Trophoblast cell (in vitro differentiated cells and primary cell): ENCODE measurements at regions not wholly inside any gene's neighbourhood (a gene's known extent, or its start where the extent isn't known, plus 50 kb on each side); places are given as distances from the start of the nearest gene placed in this dataset.

Experiments used
- DNase-seq, 2 donors: peaks; one replicate each; pipeline ENCODE4 v3.0.0-alpha.2; 2016
- H2AFZ ChIP-seq: 2 replicates; pipeline ENCODE4 v1.6.1; 2013; ENCODE audit warnings: low read length, moderate library complexity, mild to moderate bottlenecking; ENCODE audit not compliant: insufficient read depth, poor library complexity
- H2AK5ac ChIP-seq: 2 replicates; pipeline ENCODE4 v1.6.1; 2013; ENCODE audit warnings: mild to moderate bottlenecking, low read length
- H2BK120ac ChIP-seq: 2 replicates; pipeline ENCODE4 v1.6.1; 2013; ENCODE audit warnings: low read length, mild to moderate bottlenecking, moderate library complexity; ENCODE audit not compliant: insufficient read depth, poor library complexity
- H2BK12ac ChIP-seq: 2 replicates; pipeline ENCODE4 v1.6.1; 2013; ENCODE audit warnings: mild to moderate bottlenecking, low read length, moderate library complexity
- H2BK5ac ChIP-seq: 2 replicates; pipeline ENCODE4 v1.6.1; 2013; ENCODE audit warnings: low read length, low read depth, moderate library complexity, mild to moderate bottlenecking; ENCODE audit not compliant: poor library complexity
- H3K14ac ChIP-seq: 2 replicates; pipeline ENCODE4 v1.6.1; 2013; ENCODE audit warnings: mild to moderate bottlenecking, low read length
- H3K18ac ChIP-seq: 2 replicates; pipeline ENCODE4 v1.6.1; 2013; ENCODE audit warnings: mild to moderate bottlenecking, low read length
- H3K23ac ChIP-seq: 2 replicates; pipeline ENCODE4 v1.6.1; 2013; ENCODE audit warnings: low read length
- H3K27ac ChIP-seq: 2 replicates; pipeline ENCODE4 v1.5.1; 2013; ENCODE audit warnings: low read depth, mild to moderate bottlenecking, inconsistent platforms, low read length, moderate library complexity
- H3K27me3 ChIP-seq: 2 replicates; pipeline ENCODE4 v1.6.1; 2013; ENCODE audit warnings: inconsistent platforms, mild to moderate bottlenecking, low read length, moderate library complexity; ENCODE audit not compliant: insufficient read depth
- H3K36me3 ChIP-seq, 2 experiments: 1 replicate in 1 of 2; 2 replicates in 1 of 2; pipeline ENCODE4 v1.6.1; 2013; ENCODE audit warnings: low read length in 2 of 2, mild to moderate bottlenecking in 2 of 2, moderate library complexity in 1 of 2; ENCODE audit not compliant: insufficient read depth in 2 of 2, control insufficient read depth in 1 of 2
- H3K4ac ChIP-seq: 2 replicates; pipeline ENCODE4 v1.6.1; 2013; ENCODE audit warnings: low read depth, mild to moderate bottlenecking, low read length, moderate library complexity
- H3K4me1 ChIP-seq, 2 experiments: 1 replicate in 1 of 2; 2 replicates in 1 of 2; pipeline ENCODE4 v1.6.1; 2013; ENCODE audit warnings: low read length in 2 of 2, mild to moderate bottlenecking in 2 of 2, moderate library complexity in 1 of 2; ENCODE audit not compliant: insufficient read depth in 2 of 2, control insufficient read depth in 1 of 2
- H3K4me2 ChIP-seq: 2 replicates; pipeline ENCODE4 v1.6.1; 2013; ENCODE audit warnings: inconsistent platforms, mild to moderate bottlenecking, low read length, moderate library complexity
- H3K4me3 ChIP-seq: 2 replicates; pipeline ENCODE4 v1.5.1; 2013; ENCODE audit warnings: mild to moderate bottlenecking, low read depth, low read length, inconsistent platforms
- H3K79me1 ChIP-seq: one replicate; pipeline ENCODE4 v1.6.1; 2013; ENCODE audit warnings: low read length
- H3K79me2 ChIP-seq: 2 replicates; pipeline ENCODE4 v1.6.1; 2013; ENCODE audit warnings: low read length, mild to moderate bottlenecking; ENCODE audit not compliant: control insufficient read depth, insufficient read depth, poor library complexity
- H3K9ac ChIP-seq: 2 replicates; pipeline ENCODE4 v1.6.1; 2013; ENCODE audit warnings: mild to moderate bottlenecking, low read length
- H3K9me3 ChIP-seq: 2 replicates; pipeline ENCODE4 v1.6.1; 2013; ENCODE audit warnings: low read depth, mild to moderate bottlenecking, control low read depth, inconsistent platforms, low read length; ENCODE audit not compliant: insufficient read depth
- H4K12ac ChIP-seq: 2 replicates; pipeline ENCODE4 v1.6.1; 2013; ENCODE audit warnings: low read depth, mild to moderate bottlenecking, low read length, moderate library complexity
- H4K8ac ChIP-seq: 2 replicates; pipeline ENCODE4 v1.6.1; 2013; ENCODE audit warnings: low read depth, mild to moderate bottlenecking, low read length, moderate library complexity
- H4K91ac ChIP-seq: one replicate; pipeline ENCODE4 v1.6.1; 2013; ENCODE audit warnings: low read depth, mild to moderate bottlenecking, low read length, moderate library complexity
- WGBS: extraction: QIAGEN DNeasy Blood & Tissue Kit; methylation state at CpG from one replicate; pipeline ENCODE4 v1.1.7; 2013; ENCODE audit warnings: missing lambda C conversion rate; ENCODE audit not compliant: insufficient read length, insufficient coverage; ENCODE audit errors: extremely low coverage; 5-methylcytosine and 5-hydroxymethylcytosine counted together

DNA sequence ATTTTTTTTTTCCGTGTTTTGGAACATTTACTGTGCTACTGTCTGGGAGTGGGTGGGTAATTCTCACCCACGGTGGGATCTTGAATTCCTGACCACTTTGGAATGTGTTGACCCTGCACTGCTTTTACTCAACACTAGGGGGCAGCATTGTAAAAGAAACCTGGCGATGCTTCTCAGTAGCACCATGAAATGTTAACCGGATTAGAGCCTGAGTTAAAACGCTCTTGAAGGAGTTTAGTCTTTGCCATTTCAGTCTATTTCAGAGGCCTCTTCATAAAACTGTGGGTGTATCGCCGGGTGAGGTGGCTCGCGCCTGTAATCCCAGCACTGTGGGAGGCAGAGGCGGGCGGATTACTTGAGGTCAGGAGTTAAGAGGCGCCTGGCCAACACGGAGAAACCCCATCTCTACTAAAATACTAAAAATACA lies 79.0 kb upstream of the PRNP start:
- Histone ChIP-seq H2AK5ac (no peak overlapping the region), H2BK120ac (no peak overlapping the region), H3K79me1 (no peaks in the 10 kb centered on the region), H2BK5ac (no peak overlapping the region), H3K79me2 (no peaks in the 10 kb centered on the region), H3K9me3 (no peaks in the 10 kb centered on the region), H2AFZ (no peak overlapping the region), H3K27me3 (no peaks in the 10 kb centered on the region), H3K4me2 (no peak overlapping the region), H2BK12ac (no peak overlapping the region), H3K36me3 (no peaks in the 10 kb centered on the region), H4K8ac (no peak overlapping the region), H4K91ac (no peak overlapping the region), H3K9ac (no peak overlapping the region), H3K14ac (no peak overlapping the region), H3K4ac (no peak overlapping the region), H4K12ac (no peak overlapping the region), H3K27ac (no peak overlapping the region), H3K4me3 (no peak overlapping the region), H3K23ac (no peak overlapping the region), H3K4me1 (no peaks in the 10 kb centered on the region), H3K18ac (no peak overlapping the region)
- WGBS: no CpG with 5 or more reads among the region's 13 CpGs
- peak; percentile 30 to 78 for DNase-seq

DNA sequence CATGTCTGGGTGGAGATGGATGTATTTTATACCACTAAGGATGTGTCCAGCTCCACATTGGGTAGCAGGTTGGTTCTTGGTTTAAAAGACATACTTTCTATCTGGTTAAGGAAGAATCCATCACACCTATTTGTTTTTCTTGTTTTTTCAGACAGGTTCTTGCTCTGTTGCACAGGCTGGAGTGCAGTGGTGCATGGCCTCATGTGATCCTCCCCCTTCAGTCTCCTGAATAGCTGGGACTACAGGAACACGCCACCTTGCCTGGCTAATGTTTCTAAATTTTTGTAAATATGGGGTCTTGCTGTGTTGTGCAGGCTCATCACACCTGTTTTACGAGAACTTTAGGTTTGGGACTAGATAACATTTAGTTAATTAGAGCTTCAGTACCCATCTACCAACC lies 80.2 kb upstream of the PRNP start:
- Histone ChIP-seq H3K9me3 (no peaks in the 10 kb centered on the region), H3K4me1 (no peaks in the 10 kb centered on the region), H2BK5ac (no peak overlapping the region), H3K9ac (no peak overlapping the region), H3K79me1 (no peaks in the 10 kb centered on the region), H4K91ac (no peak overlapping the region), H3K4me3 (no peak overlapping the region), H3K27me3 (no peaks in the 10 kb centered on the region), H4K8ac (no peak overlapping the region), H4K12ac (no peak overlapping the region), H3K14ac (no peak overlapping the region), H2AFZ (no peak overlapping the region), H2BK120ac (no peak overlapping the region), H3K79me2 (no peaks in the 10 kb centered on the region), H3K18ac (no peak overlapping the region), H3K4ac (no peak overlapping the region), H2BK12ac (no peak overlapping the region), H3K23ac (no peak overlapping the region), H3K4me2 (no peak overlapping the region), H3K27ac (no peak overlapping the region), H3K36me3 (no peaks in the 10 kb centered on the region), H2AK5ac (no peak overlapping the region)
- no peak for DNase-seq
- no CpG with 5 or more reads among the region's 2 CpGs for WGBS

DNA sequence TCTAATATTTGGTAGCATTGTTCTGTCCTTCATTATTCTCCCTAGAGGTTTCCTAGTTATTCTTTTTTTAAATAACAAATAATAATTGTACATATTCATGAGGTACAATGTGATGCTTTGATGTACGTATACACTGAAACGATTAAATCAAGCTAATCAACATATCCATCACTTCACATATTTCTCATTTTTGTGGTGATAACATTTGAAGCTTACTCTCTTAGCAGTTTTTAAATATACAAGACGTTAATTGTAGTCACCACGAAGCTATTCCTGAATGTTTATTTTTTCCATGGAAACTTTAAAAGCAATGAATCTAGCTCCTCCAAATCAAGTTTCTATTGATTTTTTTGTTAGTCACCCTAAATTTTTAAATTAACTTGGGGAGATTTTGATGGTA lies 81.1 kb upstream of the PRNP start:
- H4K12ac ChIP-seq: no peak overlapping the region
- no peaks in the 10 kb centered on the region for H3K27me3 ChIP-seq
- H3K27ac ChIP-seq: no peak overlapping the region
- H3K79me2 ChIP-seq: no peaks in the 10 kb centered on the region
- H3K4me2 ChIP-seq: no peak overlapping the region
- no peak overlapping the region for H2BK12ac ChIP-seq
- H3K4me1 ChIP-seq: no peaks in the 10 kb centered on the region
- no peak for DNase-seq
- H3K36me3 ChIP-seq: no peaks in the 10 kb centered on the region
- no peaks in the 10 kb centered on the region for H3K79me1 ChIP-seq
- H2AFZ ChIP-seq: no peak overlapping the region
- no CpG with 5 or more reads among the region's 4 CpGs for WGBS
- no peak overlapping the region for H3K23ac ChIP-seq
- no peak overlapping the region for H2BK5ac ChIP-seq
- H3K9me3 ChIP-seq: no peaks in the 10 kb centered on the region
- no peak overlapping the region for H3K4ac ChIP-seq
- H3K9ac ChIP-seq: no peak overlapping the region
- no peak overlapping the region for H3K14ac ChIP-seq
- H3K4me3 ChIP-seq: no peak overlapping the region
- no peak overlapping the region for H2AK5ac ChIP-seq
- no peak overlapping the region for H4K8ac ChIP-seq
- no peak overlapping the region for H2BK120ac ChIP-seq
- no peak overlapping the region for H4K91ac ChIP-seq
- no peak overlapping the region for H3K18ac ChIP-seq

DNA sequence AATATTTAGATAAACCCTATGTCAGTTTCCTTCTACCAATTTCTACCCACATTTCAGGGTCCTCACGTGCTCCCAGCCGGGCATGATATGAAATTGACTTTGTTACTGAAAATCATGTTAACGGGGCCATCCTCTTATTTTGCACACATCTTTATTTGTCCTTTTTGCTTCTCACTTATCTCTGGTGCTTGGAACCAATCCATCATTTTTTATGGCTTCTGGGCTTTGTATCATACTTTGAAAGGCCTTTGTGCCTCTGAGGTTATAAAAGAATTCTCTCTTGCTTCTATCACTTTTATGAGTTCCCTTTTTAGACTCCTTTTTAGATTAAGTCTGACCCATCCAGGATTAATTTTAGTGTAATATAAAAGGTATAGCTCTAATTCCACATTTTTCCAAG lies 81.7 kb upstream of the PRNP start:
- no peak for DNase-seq
- no peak overlapping the region for H3K23ac ChIP-seq
- H3K4me3 ChIP-seq: no peak overlapping the region
- no peak overlapping the region for H3K9ac ChIP-seq
- H3K27ac ChIP-seq: no peak overlapping the region
- H3K4me1 ChIP-seq: no peaks in the 10 kb centered on the region
- no peaks in the 10 kb centered on the region for H3K9me3 ChIP-seq
- H4K12ac ChIP-seq: no peak overlapping the region
- WGBS: no CpG with 5 or more reads among the region's 3 CpGs
- H4K91ac ChIP-seq: no peak overlapping the region
- no peak overlapping the region for H2AK5ac ChIP-seq
- H3K18ac ChIP-seq: no peak overlapping the region
- no peaks in the 10 kb centered on the region for H3K79me2 ChIP-seq
- no peak overlapping the region for H4K8ac ChIP-seq
- H2BK5ac ChIP-seq: no peak overlapping the region
- no peaks in the 10 kb centered on the region for H3K79me1 ChIP-seq
- H3K36me3 ChIP-seq: no peaks in the 10 kb centered on the region
- H2BK120ac ChIP-seq: no peak overlapping the region
- H2BK12ac ChIP-seq: no peak overlapping the region
- no peak overlapping the region for H2AFZ ChIP-seq
- H3K27me3 ChIP-seq: no peaks in the 10 kb centered on the region
- no peak overlapping the region for H3K4me2 ChIP-seq
- no peak overlapping the region for H3K4ac ChIP-seq
- H3K14ac ChIP-seq: no peak overlapping the region
